Stimulated activated naive CD4-positive, alpha-beta T cell treated with Interleukin-2 at 50 U/mL for 16 hours (primary cell): ENCODE measurements at regions not wholly inside any gene's neighbourhood (a gene's known extent, or its start where the extent isn't known, plus 50 kb on each side); places are given as distances from the start of the nearest gene placed in this dataset.

Source experiments
- DNase-seq: peaks from one replicate; lab custom pipeline; 2025; lab: John Stamatoyannopoulos, UW

GRCh38 chr16:85256190-85256739 lies 144.0 kb upstream of the CIBAR2 start:
- no peak for DNase-seq

DNA sequence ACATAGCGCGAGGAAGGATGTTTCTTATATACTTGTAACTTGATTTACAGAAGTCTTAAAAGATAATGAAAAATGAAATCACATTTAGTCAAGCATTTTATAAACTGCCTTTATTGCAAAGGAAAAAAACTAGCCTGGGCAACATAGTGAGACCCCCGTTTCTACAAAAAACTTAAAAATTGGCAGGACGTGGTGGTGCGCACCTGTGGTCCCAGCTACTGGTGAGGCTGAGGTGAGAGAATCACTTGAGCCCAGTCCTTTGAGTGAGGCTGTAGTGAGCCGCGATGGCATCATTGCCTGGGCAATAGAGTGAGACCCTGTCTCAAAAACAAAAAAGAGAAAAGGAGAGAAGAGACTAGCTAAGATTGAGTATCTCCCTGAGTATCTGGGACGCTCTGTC lies 145.2 kb upstream of the CIBAR2 start:
- DNase-seq = no peak

- DNase-seq = no peak
Measured at GRCh38 chr16:85258166-85258565, 145.9 kb upstream of the CIBAR2 start.

DNA sequence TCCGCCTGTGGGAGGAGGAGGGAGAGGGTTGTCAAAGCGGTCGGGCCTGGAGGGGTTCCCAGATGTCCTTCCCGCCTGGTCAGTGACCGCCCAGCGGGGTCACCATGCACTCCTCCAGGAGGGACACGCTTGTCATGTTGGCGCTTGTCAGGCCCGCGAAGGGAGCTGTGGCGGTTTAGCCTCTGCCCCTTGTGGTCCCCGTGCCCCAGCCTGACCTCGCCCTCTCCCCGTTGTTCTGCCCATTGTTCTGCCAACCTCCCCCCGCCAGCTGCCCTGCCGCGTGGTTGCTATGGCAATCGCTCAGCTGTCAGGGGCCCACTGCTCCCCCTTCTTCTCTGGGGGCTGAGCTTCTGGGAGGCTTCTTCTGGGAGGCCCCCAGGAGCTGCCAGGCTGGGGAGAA lies 146.4 kb upstream of the CIBAR2 start:
- DNase-seq = no peak

GRCh38 chr16:85259115-85259831 lies 147.0 kb upstream of the CIBAR2 start:
- no peak for DNase-seq

- DNase-seq = no peak
Measured at GRCh38 chr16:85259832-85260167, 147.5 kb upstream of the CIBAR2 start.

GRCh38 chr16:85261204-85261603 lies 148.9 kb upstream of the CIBAR2 start:
- no peak for DNase-seq

DNA sequence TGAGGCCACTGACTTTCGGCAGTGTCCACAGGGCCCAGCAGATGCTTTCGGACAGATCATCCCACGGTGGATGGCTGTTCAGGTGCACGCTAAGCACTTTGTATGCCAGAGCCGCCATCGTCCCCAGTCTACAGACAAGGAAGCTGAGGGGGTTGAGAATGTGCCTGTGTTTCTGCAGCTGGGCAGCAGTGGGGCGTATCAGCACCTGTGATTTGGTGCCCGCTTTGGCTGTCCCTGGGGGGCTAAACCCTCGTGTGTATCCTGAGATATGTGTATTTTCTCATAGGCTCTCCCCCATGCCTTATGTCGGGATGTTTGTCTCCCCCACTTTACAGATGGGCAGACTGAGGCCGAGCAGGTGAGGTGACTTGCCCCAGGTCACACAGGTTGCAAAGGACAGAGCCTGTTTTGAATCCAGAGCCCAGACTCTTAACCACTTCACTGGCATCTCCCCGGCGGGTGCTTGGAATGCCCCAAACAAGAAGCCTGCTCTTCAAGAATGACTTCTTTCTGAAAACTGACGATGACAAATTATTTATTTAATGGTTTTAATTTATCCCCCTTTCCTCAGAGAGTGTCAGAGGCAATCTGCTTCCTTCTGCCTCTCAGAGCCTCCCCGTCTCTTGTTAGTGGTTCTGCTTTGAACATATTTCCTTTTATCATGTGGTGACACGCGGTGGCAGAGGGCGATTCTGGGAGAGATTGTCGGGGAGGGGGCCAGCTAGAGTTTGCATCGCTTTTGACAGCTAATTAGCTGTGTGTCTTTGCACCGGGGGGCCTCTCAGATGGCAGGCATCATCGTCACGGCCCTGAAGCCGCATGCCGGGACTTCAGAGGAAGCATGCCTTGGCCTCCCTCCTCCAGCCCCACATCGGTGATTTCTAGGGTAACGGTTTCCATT lies 149.6 kb upstream of the CIBAR2 start:
- DNase-seq = no peak

DNA sequence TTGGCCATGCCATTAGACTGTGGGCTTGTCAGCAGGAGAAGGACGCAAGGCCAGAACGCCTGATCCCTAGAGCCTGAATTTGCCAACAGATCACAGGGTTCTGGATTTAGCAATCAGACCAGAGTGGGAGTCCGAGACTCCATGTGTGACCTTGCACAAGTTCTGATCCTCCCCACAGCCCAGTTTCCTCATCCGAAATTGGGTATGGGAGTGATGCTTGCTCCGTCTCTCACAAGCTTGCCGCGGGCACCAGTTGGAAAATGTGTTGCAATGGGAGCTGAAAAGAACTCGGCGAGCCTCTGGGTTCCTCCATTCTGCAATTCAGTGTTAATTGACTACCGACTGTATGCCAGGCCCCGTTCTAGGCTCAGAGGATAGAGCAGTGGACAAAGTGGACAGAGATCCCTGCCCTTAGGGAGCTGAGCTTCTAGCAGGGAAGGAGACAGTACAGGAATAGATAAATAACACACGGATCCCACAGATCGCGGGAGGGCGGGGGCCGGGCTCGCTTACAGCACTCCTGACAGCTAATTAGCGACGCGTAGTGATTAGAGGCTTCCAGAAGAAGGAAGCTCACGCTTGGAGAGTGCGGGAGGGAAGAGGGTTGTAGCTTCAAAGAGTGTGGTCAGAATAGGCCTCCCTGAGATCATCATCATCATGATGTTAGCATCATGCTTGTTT lies 150.4 kb upstream of the CIBAR2 start:
- no peak for DNase-seq

- DNase-seq = no peak
Measured at GRCh38 chr16:85263239-85263585, 150.9 kb upstream of the CIBAR2 start.

DNA sequence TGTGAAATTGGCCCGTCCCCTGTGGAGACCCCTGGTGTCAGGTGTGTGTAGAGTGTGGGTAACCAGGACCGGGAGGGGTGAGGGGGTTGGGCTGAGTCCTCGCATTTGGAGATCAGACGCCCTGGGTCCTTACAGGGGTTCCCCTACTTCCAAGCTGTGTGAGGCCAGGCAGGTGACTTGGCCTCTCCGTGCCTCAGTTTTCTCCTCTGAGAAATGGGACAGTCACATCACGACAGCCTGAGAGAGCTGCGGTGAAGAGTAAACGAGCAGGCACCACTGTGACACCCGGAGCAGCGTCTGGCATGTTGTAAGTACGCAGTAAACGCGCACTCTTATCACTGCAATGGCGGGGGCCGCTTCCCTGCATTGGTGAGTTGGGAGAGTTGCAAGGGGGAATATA lies 152.5 kb upstream of the CIBAR2 start:
- no peak for DNase-seq

GRCh38 chr16:85265161-85265784 lies 153.0 kb upstream of the CIBAR2 start:
- DNase-seq = no peak

- no peak for DNase-seq
Measured at GRCh38 chr16:85265810-85266209, 153.5 kb upstream of the CIBAR2 start.

DNA sequence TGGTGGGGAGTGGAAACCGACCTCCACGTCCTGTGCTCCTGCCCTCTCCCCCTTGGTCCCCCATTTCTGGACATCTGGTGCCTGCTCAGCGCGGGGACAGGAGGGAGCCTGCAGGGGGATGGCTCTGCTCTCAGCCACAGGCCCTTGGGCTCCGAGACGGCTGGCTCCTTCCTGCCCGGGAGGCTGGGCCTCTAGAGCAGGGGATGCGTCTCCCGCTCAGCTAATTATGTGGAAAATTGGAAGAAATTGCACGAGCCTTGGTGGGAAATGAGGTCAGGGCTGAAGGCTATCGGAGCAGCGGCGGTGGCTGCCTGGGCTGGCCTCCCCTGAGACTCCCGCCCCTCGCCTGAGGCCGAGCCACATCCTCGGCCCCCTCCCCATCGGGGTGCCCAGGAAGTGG lies 154.6 kb upstream of the CIBAR2 start:
- DNase-seq = no peak

GRCh38 chr16:85267414-85267945 lies 155.2 kb upstream of the CIBAR2 start:
- DNase-seq = no peak

DNA sequence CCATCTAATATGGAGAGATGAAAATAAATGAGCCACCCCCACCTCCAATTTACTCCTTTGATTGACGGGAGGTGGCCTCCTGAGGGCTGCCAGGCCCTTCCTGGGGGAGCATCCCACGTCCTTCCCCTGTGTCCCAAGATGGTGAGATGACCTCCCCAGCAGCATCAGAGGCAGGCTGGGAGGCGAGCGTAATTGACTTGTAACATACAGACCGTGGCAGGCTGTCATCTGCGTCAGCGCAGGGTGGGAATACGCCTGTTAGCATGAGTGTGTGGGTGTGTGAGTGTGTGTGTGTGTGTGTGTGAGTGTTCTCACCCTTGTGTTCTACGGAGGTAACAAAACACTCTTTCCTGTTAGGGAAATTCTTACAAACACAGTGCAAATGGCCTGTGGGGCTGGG lies 156.9 kb upstream of the CIBAR2 start:
- no peak for DNase-seq

- DNase-seq = no peak
Measured at GRCh38 chr16:85270374-85270773, 158.1 kb upstream of the CIBAR2 start.

DNA sequence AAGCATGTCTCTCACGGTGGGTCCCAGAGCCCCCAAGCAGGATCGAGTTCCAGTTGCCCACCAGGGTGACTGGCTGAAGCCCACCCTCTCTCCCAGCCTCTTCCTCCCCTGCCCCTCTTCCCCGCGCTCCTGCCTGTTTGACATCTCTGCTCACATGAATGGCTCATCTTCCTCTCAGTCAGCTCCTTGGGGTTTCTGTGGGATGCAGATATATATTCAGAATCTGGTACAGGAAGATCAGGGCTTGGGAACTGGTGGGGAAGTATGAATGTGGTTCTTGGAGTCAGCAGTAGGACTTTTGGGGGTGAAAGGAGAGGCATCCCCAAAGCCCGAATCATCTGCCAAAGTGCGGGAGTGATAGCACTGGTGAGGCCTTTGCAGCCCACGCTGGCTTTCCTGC lies 158.9 kb upstream of the CIBAR2 start:
- no peak for DNase-seq

DNA sequence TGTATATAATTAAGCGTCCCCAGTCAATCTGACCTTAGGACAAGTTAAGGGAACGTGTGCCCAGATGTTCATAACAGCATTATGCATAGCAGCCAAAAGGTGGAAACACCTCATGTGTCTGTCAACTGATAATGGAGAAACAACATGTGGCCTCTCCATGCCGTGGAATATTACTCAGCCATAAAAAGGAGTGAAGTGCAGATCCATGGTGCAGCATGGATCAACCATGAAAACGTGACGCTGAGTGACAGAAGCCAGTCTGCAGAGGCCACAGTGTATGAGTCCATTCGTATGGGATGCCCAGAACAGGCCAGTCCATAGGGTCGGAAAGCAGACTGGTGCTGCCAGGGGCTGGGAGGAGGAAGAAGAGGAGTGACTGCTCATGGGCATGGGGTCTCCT lies 161.0 kb upstream of the CIBAR2 start:
- DNase-seq = no peak

GRCh38 chr16:85274501-85274900 lies 162.2 kb upstream of the CIBAR2 start:
- DNase-seq = no peak

DNA sequence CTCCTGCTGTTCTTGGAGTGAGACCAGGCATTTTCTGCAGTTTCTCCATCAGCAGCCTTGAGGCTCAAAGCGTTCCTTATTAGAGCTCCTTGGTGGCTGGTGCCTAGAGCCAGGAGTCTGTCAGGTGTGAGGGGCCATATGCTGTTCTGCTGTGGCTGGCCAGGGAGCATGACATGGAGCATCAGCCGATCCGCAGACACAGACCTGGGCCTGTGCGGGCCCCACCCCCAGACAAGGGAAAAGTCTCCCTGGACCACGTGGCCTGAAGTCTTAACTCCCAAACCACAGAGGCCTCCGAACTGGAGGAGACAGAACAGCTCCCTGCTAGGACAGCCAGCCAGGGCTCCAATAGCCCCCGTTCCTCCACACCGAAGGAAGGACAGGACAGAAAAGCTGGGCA lies 162.7 kb upstream of the CIBAR2 start:
- DNase-seq = no peak
